GM10266 (cell line): ENCODE measurements at regions not wholly inside any gene's neighbourhood (a gene's known extent, or its start where the extent isn't known, plus 50 kb on each side); places are given as distances from the start of the nearest gene placed in this dataset.

ENCODE experiments used
- DNase-seq: peaks from one replicate; pipeline ENCODE4 v3.0.0; 2012; ENCODE audit errors: extremely low spot score
- CTCF ChIP-seq: IDR thresholded peaks from 2 replicates; pipeline ENCODE4 v1.5.1; 2012; ENCODE audit warnings: mild to moderate bottlenecking, low read depth; ENCODE audit not compliant: control insufficient read depth, insufficient read depth; ENCODE audit errors: missing control alignments

- no peak for DNase-seq
- TF ChIP-seq CTCF, result no peak
Observed at GRCh38 chr5:130687085-130687733, 477.8 kb downstream of the HINT1 start.

GRCh38 chr5:130678637-130679036, 486.4 kb downstream of the HINT1 start:
- DNase-seq, result no peak
- no peak for TF ChIP-seq CTCF

GRCh38 chr5:130666462-130666861, 498.6 kb downstream of the HINT1 start:
- no peak for TF ChIP-seq CTCF
- no peak for DNase-seq

GRCh38 chr5:130652176-130652575, 512.9 kb downstream of the HINT1 start:
- TF ChIP-seq CTCF, result no peak
- DNase-seq, result no peak

GRCh38 chr5:130651440-130651839, 513.6 kb downstream of the HINT1 start:
- no peak for DNase-seq
- TF ChIP-seq CTCF, result no peak

GRCh38 chr5:130643321-130643720, 521.7 kb downstream of the HINT1 start:
- DNase-seq, result no peak
- TF ChIP-seq CTCF, result no peak

- no peak for TF ChIP-seq CTCF
- no peak for DNase-seq
Observed at GRCh38 chr5:130642461-130642860, 522.6 kb downstream of the HINT1 start.
